IMR-90 (cell line): ENCODE measurements at regions not wholly inside any gene's neighbourhood (a gene's known extent, or its start where the extent isn't known, plus 50 kb on each side); places are given as distances from the start of the nearest gene placed in this dataset.

Experiments
- ATAC-seq: fragments of 200-7000 bp; cut with Tn5 transposase; 2 replicates; pipeline ENCODE4 v1.9.1; 2020; ENCODE audit warnings: low read depth, mild to moderate bottlenecking, moderate library complexity
- BruUV-seq: library from RNA; stranded (reverse); fragments of 400-500 nt; replicated peaks from 2 replicates; lab custom pipeline; 2021; lab: Mats Ljungman, UMichigan
- CTCF ChIA-PET: fragments of 300-600 bp; formaldehyde crosslinking; extraction: SDS; loops from one replicate; lab custom pipeline; 2021; ENCODE audit warnings: antibody characterized with exemption; lab: Yijun Ruan, JAX
- POLR2A ChIA-PET: fragments of 300-600 bp; sonication (Branson Sonifier 250); formaldehyde crosslinking; loops from one replicate; lab custom pipeline; 2022; ENCODE audit warnings: antibody characterized with exemption; ENCODE audit not compliant: unreplicated experiment; lab: Charles Lee
- DNase-seq: peaks from one replicate; pipeline ENCODE4 v3.0.0; 2013
- H2AFZ ChIP-seq: replicated peaks from 2 replicates; pipeline ENCODE3; 2013; ENCODE audit warnings: low read length, mild to moderate bottlenecking; ENCODE audit not compliant: poor library complexity
- H2AK5ac ChIP-seq: 2 replicates; pipeline ENCODE4 v1.6.1; 2013; ENCODE audit warnings: low read depth, low read length, inconsistent platforms
- H2AK9ac ChIP-seq: replicated peaks from 2 replicates; pipeline ENCODE3; 2013; ENCODE audit warnings: mild to moderate bottlenecking, low read depth, low read length, moderate library complexity; ENCODE audit not compliant: poor library complexity
- H2BK120ac ChIP-seq: 2 replicates; pipeline ENCODE4 v1.6.1; 2013; ENCODE audit warnings: low read depth, low read length, inconsistent platforms
- H2BK15ac ChIP-seq: 3 replicates; pipeline ENCODE4 v1.6.1; 2013; ENCODE audit warnings: low read depth, low read length, inconsistent platforms
- H2BK20ac ChIP-seq: 2 replicates; pipeline ENCODE4 v1.6.1; 2013; ENCODE audit warnings: low read depth, mild to moderate bottlenecking, inconsistent platforms, low read length, moderate library complexity
- H2BK5ac ChIP-seq: 2 replicates; pipeline ENCODE4 v1.6.1; 2013; ENCODE audit warnings: mild to moderate bottlenecking, low read depth, low read length, inconsistent platforms; ENCODE audit not compliant: poor library complexity, severe bottlenecking
- H3K14ac ChIP-seq: replicated peaks from 2 replicates; pipeline ENCODE4 v1.6.1; 2013; ENCODE audit warnings: low read depth, low read length, inconsistent platforms
- H3K18ac ChIP-seq: 2 replicates; pipeline ENCODE4 v1.6.1; 2013; ENCODE audit warnings: low read depth, low read length, control low read depth
- H3K23ac ChIP-seq: 2 replicates; pipeline ENCODE4 v1.6.1; 2013; ENCODE audit warnings: low read depth, low read length, inconsistent platforms
- H3K27ac ChIP-seq: 2 replicates; pipeline ENCODE4 v1.5.1; 2013; ENCODE audit warnings: mild to moderate bottlenecking, control low read depth, low read length; ENCODE audit not compliant: insufficient read depth
- H3K27me3 ChIP-seq: 2 replicates; pipeline ENCODE4 v1.6.1; 2013; ENCODE audit warnings: low read length; ENCODE audit not compliant: control insufficient read depth, insufficient read depth
- H3K36me3 ChIP-seq: 2 replicates; pipeline ENCODE4 v1.6.1; 2013; ENCODE audit warnings: low read length, mixed read lengths; ENCODE audit not compliant: control insufficient read depth, insufficient read depth
- H3K4ac ChIP-seq: 2 replicates; pipeline ENCODE4 v1.6.1; 2013; ENCODE audit warnings: low read depth, low read length, inconsistent platforms
- H3K4me1 ChIP-seq: 2 replicates; pipeline ENCODE4 v1.6.1; 2013; ENCODE audit warnings: low read length, mixed read lengths; ENCODE audit not compliant: control insufficient read depth, insufficient read depth
- H3K4me2 ChIP-seq: 2 replicates; pipeline ENCODE4 v1.6.1; 2013; ENCODE audit warnings: low read depth, mild to moderate bottlenecking, control low read depth, low read length, moderate library complexity
- H3K4me3 ChIP-seq: 2 replicates; pipeline ENCODE4 v1.5.1; 2013; ENCODE audit warnings: low read depth, mild to moderate bottlenecking, control low read depth, low read length, moderate library complexity; ENCODE audit not compliant: insufficient read depth
- H3K56ac ChIP-seq: 2 replicates; pipeline ENCODE4 v1.6.1; 2013; ENCODE audit warnings: low read length, inconsistent platforms; ENCODE audit not compliant: insufficient read depth; ENCODE audit errors: extremely low read depth
- H3K79me1 ChIP-seq, 2 experiments: 2 replicates each; pipeline ENCODE4 v1.6.1; 2013; ENCODE audit warnings: low read length in 2 of 2, inconsistent platforms in 1 of 2, low read depth in 1 of 2
- H3K9ac ChIP-seq: 2 replicates; pipeline ENCODE4 v1.6.1; 2013; ENCODE audit warnings: low read depth, low read length, control low read depth
- H3K9me1 ChIP-seq: 2 replicates; pipeline ENCODE4 v1.6.1; 2013; ENCODE audit warnings: low read length, inconsistent platforms; ENCODE audit not compliant: insufficient read depth
- H3K9me3 ChIP-seq: 2 replicates; pipeline ENCODE4 v1.6.1; 2013; ENCODE audit warnings: low read length; ENCODE audit not compliant: control insufficient read depth, insufficient read depth
- H4K20me1 ChIP-seq: 2 replicates; pipeline ENCODE4 v1.6.1; 2013; ENCODE audit warnings: low read length, inconsistent platforms; ENCODE audit not compliant: insufficient read depth
- H4K5ac ChIP-seq: 2 replicates; pipeline ENCODE4 v1.6.1; 2013; ENCODE audit warnings: mild to moderate bottlenecking, low read depth, low read length, control low read depth
- H4K8ac ChIP-seq, 2 experiments: 2 replicates each; pipeline ENCODE4 v1.6.1; 2013; ENCODE audit warnings: low read depth in 2 of 2, low read length in 2 of 2, control low read depth in 1 of 2, inconsistent platforms in 1 of 2
- H4K91ac ChIP-seq: 2 replicates; pipeline ENCODE4 v1.6.1; 2013; ENCODE audit warnings: low read depth, low read length, inconsistent platforms; ENCODE audit not compliant: insufficient read depth
- BHLHE40 ChIP-seq: fragments of 150-350 bp; IDR thresholded peaks from 2 replicates; pipeline ENCODE4 v1.6.1; 2016; ENCODE audit warnings: mild to moderate bottlenecking, low read depth, low read length
- CEBPB ChIP-seq: IDR thresholded peaks from 2 replicates; pipeline ENCODE4 v1.6.1; 2012; ENCODE audit warnings: low read depth, low read length, improper control_type of control experiment
- CHD1 ChIP-seq: IDR thresholded peaks from 2 replicates; pipeline ENCODE4 v1.6.1; 2012; ENCODE audit warnings: low read depth, low read length, improper control_type of control experiment
- CTCF ChIP-seq: conservative IDR thresholded peaks from 2 replicates; pipeline ENCODE4 v1.5.1; 2012; ENCODE audit warnings: mild to moderate bottlenecking, low read depth, low read length, improper control_type of control experiment
- ELK1 ChIP-seq: fragments of 150-350 bp; IDR thresholded peaks from 2 replicates; pipeline ENCODE4 v1.6.1; 2016; ENCODE audit warnings: low read depth, mild to moderate bottlenecking, low read length, moderate library complexity, borderline replicate concordance
- FOS ChIP-seq: fragments of 150-350 bp; IDR thresholded peaks from 2 replicates; pipeline ENCODE4 v1.6.1; 2016; ENCODE audit warnings: low read depth, low read length
- MAFK ChIP-seq: IDR thresholded peaks from 2 replicates; pipeline ENCODE4 v1.6.1; 2012; ENCODE audit warnings: low read depth, low read length, improper control_type of control experiment
- MAZ ChIP-seq: IDR thresholded peaks from 2 replicates; pipeline ENCODE4 v1.6.1; 2012; ENCODE audit warnings: low read depth, mild to moderate bottlenecking, low read length, improper control_type of control experiment, moderate library complexity, borderline replicate concordance
- MXI1 ChIP-seq: IDR thresholded peaks from 2 replicates; pipeline ENCODE4 v1.6.1; 2012; ENCODE audit warnings: low read depth, mild to moderate bottlenecking, low read length, moderate library complexity, borderline replicate concordance
- POLR2A ChIP-seq: IDR thresholded peaks from 2 replicates; pipeline ENCODE4 v1.6.1; 2012; ENCODE audit warnings: mild to moderate bottlenecking, low read depth, low read length
- RAD21 ChIP-seq: IDR thresholded peaks from 2 replicates; pipeline ENCODE4 v1.6.1; 2012; ENCODE audit warnings: low read length, improper control_type of control experiment
- RCOR1 ChIP-seq: IDR thresholded peaks from 2 replicates; pipeline ENCODE4 v1.6.1; 2012; ENCODE audit warnings: mild to moderate bottlenecking, low read length, improper control_type of control experiment; ENCODE audit not compliant: insufficient replicate concordance
- RFX5 ChIP-seq: IDR thresholded peaks from 2 replicates; pipeline ENCODE4 v1.8.0; 2012; ENCODE audit warnings: low read depth, mild to moderate bottlenecking, low read length, moderate library complexity
- SMC3 ChIP-seq: fragments of 150-350 bp; IDR thresholded peaks from 2 replicates; pipeline ENCODE4 v1.6.1; 2016; ENCODE audit warnings: low read depth, mild to moderate bottlenecking, antibody characterized with exemption, low read length, moderate library complexity
- USF2 ChIP-seq: fragments of 150-350 bp; IDR thresholded peaks from 2 replicates; pipeline ENCODE4 v1.6.1; 2017; ENCODE audit warnings: mild to moderate bottlenecking, antibody characterized with exemption, low read length, low read depth
- WGBS, 2 experiments: methylation state at CpG; one replicate each; pipeline versions ENCODE4 v1.1.5 to v1.1.7; 2013; ENCODE audit warnings: missing lambda C conversion rate in 2 of 2; ENCODE audit not compliant: insufficient read length in 1 of 2; ENCODE audit errors: extremely low coverage in 2 of 2; 5-methylcytosine and 5-hydroxymethylcytosine counted together
- dilution Hi-C: fragments of 300-500 bp; cut with HindIII; formaldehyde crosslinking; loops from one replicate; pipeline ENCODE4 v1.14.3; 2018; ENCODE audit warnings: low sequenced_read_pairs; ENCODE audit not compliant: unreplicated experiment
- in situ Hi-C: fragments of 300-500 bp; cut with MboI; formaldehyde crosslinking; loops from 3 replicates; pipeline ENCODE4 v1.14.3; 2019; ENCODE audit warnings: low sequenced_read_pairs, inconsistent platforms, mixed read lengths
- intact Hi-C: fragments of 100-400 bp; cut with micrococcal nuclease; formaldehyde crosslinking; loops from 2 replicates; pipeline ENCODE4 v1.10.0; 2022

GRCh38 chr18:1438967-1439366, 534.3 kb downstream of the ADCYAP1 start:
- Histone ChIP-seq H3K4ac (no peak overlapping the region), H4K91ac (no peak overlapping the region), H2BK120ac (no peak overlapping the region), H2AK5ac (no peak overlapping the region), H3K9me1 (no peaks in the 10 kb centered on the region), H3K79me1 (no peaks in the 10 kb centered on the region), H3K4me3 (no peak overlapping the region), H3K18ac (no peak overlapping the region), H2BK5ac (no peak overlapping the region), H4K5ac (no peak overlapping the region), H3K9me3 (peaks cover 11% of the 10 kb centered on the region), H4K20me1 (no peaks in the 10 kb centered on the region), H3K14ac (no peak overlapping the region), H3K36me3 (no peaks in the 10 kb centered on the region), H3K23ac (no peak overlapping the region), H3K56ac (no peak overlapping the region), H2AFZ (no peak overlapping the region), H4K8ac (no peak overlapping the region), H2BK15ac (no peak overlapping the region), H2BK20ac (no peak overlapping the region), H3K27me3 (no peaks in the 10 kb centered on the region), H3K9ac (no peak overlapping the region), H3K4me2 (no peak overlapping the region), H3K4me1 (no peaks in the 10 kb centered on the region), H3K27ac (no peak overlapping the region), H2AK9ac (no peak overlapping the region)
- CTCF ChIA-PET: no interaction called here
- POLR2A ChIA-PET: no interaction called here
- intact Hi-C loops: no loop called here
- WGBS, 2 experiments: 21% methylated on average over 2 of the region's 3 CpGs; no CpG with 5 or more reads in 1 of the 2 experiments
- no peak for TF ChIP-seq POLR2A
- no peak for TF ChIP-seq CTCF
- TF ChIP-seq CHD1: no peak
- no peak for TF ChIP-seq RCOR1
- TF ChIP-seq BHLHE40: no peak
- no peak for TF ChIP-seq FOS
- no peak for TF ChIP-seq CEBPB
- no peak for TF ChIP-seq ELK1
- TF ChIP-seq MXI1: no peak
- TF ChIP-seq MAFK: no peak
- no peak for TF ChIP-seq RFX5
- TF ChIP-seq SMC3: no peak
- TF ChIP-seq USF2: no peak
- no peak for TF ChIP-seq RAD21
- TF ChIP-seq MAZ: no peak
- DNase-seq (no peak), ATAC-seq (no peak)
- in situ Hi-C loops: no loop called here
- dilution Hi-C loops: no loop called here
- BruUV-seq: no TSS peak
